HEK293 (cell line): ENCODE measurements at regions not wholly inside any gene's neighbourhood (a gene's known extent, or its start where the extent isn't known, plus 50 kb on each side); places are given as distances from the start of the nearest gene placed in this dataset.

Experiments
- CTCF ChIA-PET: fragments of 350-600 bp; formaldehyde crosslinking; extraction: SDS; loops from one replicate; lab custom pipeline; 2021; ENCODE audit warnings: antibody characterized with exemption; lab: Yijun Ruan, JAX
- POLR2A ChIA-PET: fragments of 300-600 bp; formaldehyde crosslinking; extraction: SDS; loops from one replicate; lab custom pipeline; 2020; ENCODE audit warnings: antibody characterized with exemption, inconsistent platforms; lab: Yijun Ruan, JAX
- H3K27ac ChIP-seq: fragments of 200-500 bp; sonication (Bioruptor generic); 2 replicates; pipeline ENCODE4 v1.5.1; 2014; ENCODE audit warnings: low read depth, low read length, control low read depth, inconsistent platforms; ENCODE audit errors: extremely low read depth
- H3K36me3 ChIP-seq, 2 experiments: fragments of 200-500 bp in 1 of 2; sonication (Bioruptor generic) in 1 of 2; 1 replicate in 1 of 2; 2 replicates in 1 of 2; pipeline ENCODE4 v1.5.1; 2014 to 2017; ENCODE audit warnings: inconsistent platforms in 2 of 2, low read length in 2 of 2; ENCODE audit not compliant: control insufficient read depth in 2 of 2, insufficient read depth in 1 of 2
- H3K4me1 ChIP-seq: fragments of 200-500 bp; sonication (Bioruptor generic); 2 replicates; pipeline ENCODE4 v1.5.1; 2014; ENCODE audit warnings: mild to moderate bottlenecking, low read length, inconsistent platforms; ENCODE audit not compliant: control insufficient read depth, insufficient read depth
- H3K4me3 ChIP-seq: 2 replicates; pipeline ENCODE4 v1.5.1; 2011; ENCODE audit warnings: low read depth, mild to moderate bottlenecking, control low read depth, low read length, moderate library complexity
- H3K9me3 ChIP-seq: fragments of 200-500 bp; sonication (Bioruptor generic); 2 replicates; pipeline ENCODE4 v1.5.1; 2014; ENCODE audit warnings: low read depth, low read length, inconsistent platforms; ENCODE audit not compliant: control insufficient read depth, insufficient read depth
- FEZF1 ChIP-seq: fragments of 450-650 bp; formaldehyde crosslinking; IDR thresholded peaks from 2 replicates; pipeline ENCODE4 v1.5.1; 2016; ENCODE audit warnings: missing biosample characterization, missing genetic modification characterization
- GLIS2 ChIP-seq: fragments of 450-650 bp; formaldehyde crosslinking; IDR thresholded peaks from 2 replicates; pipeline ENCODE4 v1.5.1; 2016; ENCODE audit warnings: missing biosample characterization, missing genetic modification characterization
- KLF10 ChIP-seq: fragments of 450-650 bp; IDR thresholded peaks from 2 replicates; pipeline ENCODE4 v1.5.1; 2018; ENCODE audit warnings: missing biosample characterization, mild to moderate bottlenecking, missing genetic modification characterization
- REPIN1 ChIP-seq: fragments of 450-650 bp; formaldehyde crosslinking; IDR thresholded peaks from 2 replicates; pipeline ENCODE4 v1.5.1; 2017; ENCODE audit warnings: missing biosample characterization, missing genetic modification characterization, low read depth
- ZBTB26 ChIP-seq: fragments of 450-650 bp; formaldehyde crosslinking; optimal IDR thresholded peaks from 2 replicates; pipeline ENCODE3; 2016; ENCODE audit warnings: missing biosample characterization, mild to moderate bottlenecking, missing genetic modification characterization
- ZNF146 ChIP-seq: fragments of 450-650 bp; formaldehyde crosslinking; IDR thresholded peaks from 2 replicates; pipeline ENCODE4 v1.5.1; 2016; ENCODE audit warnings: missing biosample characterization, missing genetic modification characterization
- ZNF169 ChIP-seq: fragments of 450-650 bp; formaldehyde crosslinking; IDR thresholded peaks from 2 replicates; pipeline ENCODE4 v1.5.1; 2016; ENCODE audit warnings: missing biosample characterization, missing genetic modification characterization
- ZNF26 ChIP-seq: fragments of 450-650 bp; formaldehyde crosslinking; IDR thresholded peaks from 2 replicates; pipeline ENCODE4 v1.5.1; 2016; ENCODE audit warnings: missing biosample characterization, missing genetic modification characterization
- ZNF274 ChIP-seq, 2 experiments: fragments of 200-500 bp in 1 of 2; fragments of 450-650 bp in 1 of 2; sonication (Bioruptor generic) in 1 of 2; formaldehyde crosslinking in 1 of 2; IDR thresholded peaks; 2 replicates each; pipeline versions ENCODE4 v1.5.1 to v1.6.1; 2014 to 2016; ENCODE audit warnings: borderline replicate concordance in 1 of 2, inconsistent platforms in 1 of 2, low read length in 1 of 2, missing biosample characterization in 1 of 2, missing genetic modification characterization in 1 of 2
- ZNF362 ChIP-seq: fragments of 450-650 bp; formaldehyde crosslinking; IDR thresholded peaks from 2 replicates; pipeline ENCODE4 v1.5.1; 2016; ENCODE audit warnings: missing biosample characterization, missing genetic modification characterization
- ZNF366 ChIP-seq: fragments of 450-650 bp; formaldehyde crosslinking; conservative IDR thresholded peaks from 2 replicates; pipeline ENCODE4 v1.5.1; 2016; ENCODE audit warnings: missing biosample characterization, missing genetic modification characterization
- ZNF394 ChIP-seq: fragments of 450-650 bp; formaldehyde crosslinking; IDR thresholded peaks from 2 replicates; pipeline ENCODE4 v1.5.1; 2016; ENCODE audit warnings: missing biosample characterization, missing genetic modification characterization, mild to moderate bottlenecking, moderate library complexity, borderline replicate concordance
- ZNF561 ChIP-seq: fragments of 450-650 bp; IDR thresholded peaks from 2 replicates; pipeline ENCODE4 v1.5.1; 2018; ENCODE audit warnings: missing biosample characterization, missing genetic modification characterization, borderline replicate concordance
- ZNF623 ChIP-seq: fragments of 450-650 bp; formaldehyde crosslinking; IDR thresholded peaks from 2 replicates; pipeline ENCODE4 v1.5.1; 2016; ENCODE audit warnings: missing biosample characterization, missing genetic modification characterization
- ZNF624 ChIP-seq: fragments of 450-650 bp; formaldehyde crosslinking; IDR thresholded peaks from 2 replicates; pipeline ENCODE4 v1.5.1; 2017; ENCODE audit warnings: missing biosample characterization, missing genetic modification characterization
- ZNF639 ChIP-seq: fragments of 450-650 bp; formaldehyde crosslinking; IDR thresholded peaks from 2 replicates; pipeline ENCODE4 v1.5.1; 2016; ENCODE audit warnings: missing biosample characterization, missing genetic modification characterization
- ZNF704 ChIP-seq: fragments of 450-650 bp; formaldehyde crosslinking; IDR thresholded peaks from 2 replicates; pipeline ENCODE4 v1.5.1; 2016; ENCODE audit warnings: missing biosample characterization, missing genetic modification characterization
- ZNF747 ChIP-seq: fragments of 450-650 bp; formaldehyde crosslinking; IDR thresholded peaks from 2 replicates; pipeline ENCODE4 v1.5.1; 2016; ENCODE audit warnings: missing biosample characterization, missing genetic modification characterization
- ZNF791 ChIP-seq: fragments of 450-650 bp; formaldehyde crosslinking; IDR thresholded peaks from 2 replicates; pipeline ENCODE4 v1.5.1; 2016; ENCODE audit warnings: missing biosample characterization, missing genetic modification characterization
- ZSCAN16 ChIP-seq: fragments of 450-650 bp; formaldehyde crosslinking; IDR thresholded peaks from 2 replicates; pipeline ENCODE4 v1.5.1; 2016; ENCODE audit warnings: missing biosample characterization, missing genetic modification characterization
- ZSCAN18 ChIP-seq: fragments of 450-650 bp; formaldehyde crosslinking; IDR thresholded peaks from 2 replicates; pipeline ENCODE4 v1.5.1; 2016; ENCODE audit warnings: missing biosample characterization, missing genetic modification characterization

GRCh38 chr14:56378046-56378445 is 201.6 kb upstream of the TMEM260 start (continued):
- no peak for TF ChIP-seq ZBTB26
- TF ChIP-seq ZNF623 = no peak
- TF ChIP-seq ZSCAN16 (tag by site-specific recombination) = no peak
- no peak for TF ChIP-seq FEZF1
- TF ChIP-seq ZNF394 = no peak
- no peak for TF ChIP-seq ZNF791 (tag by site-specific recombination)
- no peak for TF ChIP-seq ZSCAN18 (tag by site-specific recombination)
- TF ChIP-seq ZNF366 (tag by site-specific recombination) = no peak
- no peak for TF ChIP-seq ZNF639
- no peak for TF ChIP-seq ZNF274 (IDR thresholded peaks at IDR 0.05; ENCODE audit: low read length)
- no peak for TF ChIP-seq ZNF274 (tag by site-specific recombination; IDR thresholded peaks at IDR 0.05; ENCODE audit: borderline replicate concordance)
- no peak for TF ChIP-seq REPIN1 (tag by site-specific recombination)

GRCh38 chr14:56378475-56378877 is 201.1 kb upstream of the TMEM260 start:
- POLR2A ChIA-PET = no interaction called here
- no peaks in the 10 kb centered on the region for H3K4me1 ChIP-seq

GRCh38 chr14:56379956-56380355 is 199.6 kb upstream of the TMEM260 start:
- CTCF ChIA-PET = interaction anchor here (0.7 kb wide), 1 partner anchor 63 kb away, joined by 3 read pairs; no protein-coding TSS in a partner anchor
- H3K4me1 ChIP-seq = no peaks in the 10 kb centered on the region
- H3K9me3 ChIP-seq = no peaks in the 10 kb centered on the region
- no peaks in the 10 kb centered on the region for H3K36me3 ChIP-seq
- H3K4me3 ChIP-seq = no peak overlapping the region
- H3K27ac ChIP-seq = no peak overlapping the region
- TF ChIP-seq ZNF169 (tag by site-specific recombination) (no peak), ZNF26 (tag by site-specific recombination) (no peak), ZNF747 (tag by site-specific recombination) (no peak), ZNF146 (tag by site-specific recombination) (no peak), ZNF362 (no peak), ZNF561 (tag by site-specific recombination) (no peak), ZNF624 (tag by site-specific recombination) (no peak)
- TF ChIP-seq, all 188 proteins: peak for 0
- POLR2A ChIA-PET = no interaction called here

More at GRCh38 chr14:56378475-56378877, 201.1 kb upstream of the TMEM260 start:
- H3K36me3 ChIP-seq = no peaks in the 10 kb centered on the region
- no peak for TF ChIP-seq ZBTB26
- TF ChIP-seq ZNF704 (tag by site-specific recombination) = no peak
- no peak for TF ChIP-seq KLF10
- no peak for TF ChIP-seq GLIS2 (tag by site-specific recombination)
- CTCF ChIA-PET = no interaction called here
- no peaks in the 10 kb centered on the region for H3K9me3 ChIP-seq
- H3K27ac ChIP-seq = no peak overlapping the region
- H3K4me3 ChIP-seq = no peak overlapping the region
